ENCODE measurements at regions not wholly inside any gene's neighbourhood (a gene's known extent, or its start where the extent isn't known, plus 50 kb on each side); places are given as distances from the start of the nearest gene placed in this dataset.

- no peak for DNase-seq
- WGBS, 5 donors: 70 to 86% (median 78%) methylated on average over 1 of the region's 1 CpG
- H3K36me3 ChIP-seq: no peaks in the 10 kb centered on the region
- intact Hi-C loops (cut with DNase I; ENCODE audit: low total_unique reads): no loop called here
- H3K27ac ChIP-seq: no peak overlapping the region
- H3K9me3 ChIP-seq: no peaks in the 10 kb centered on the region
- no peaks in the 10 kb centered on the region for H3K27me3 ChIP-seq (replicated peaks in 1 of 7)
- TF ChIP-seq CTCF (IDR thresholded peaks at IDR 0.05 in 8 of 11, conservative IDR thresholded peaks at IDR 0.05 in 3 of 11) (no peak), POLR2A (IDR thresholded peaks at IDR 0.05) (no peak), POLR2AphosphoS5 (IDR thresholded peaks at IDR 0.05) (no peak)
- H3K4me1 ChIP-seq: no peaks in the 10 kb centered on the region
- no peak overlapping the region for H3K4me3 ChIP-seq
These were observed 96.3 kb downstream of the LSM5 start for GRCh38 chr7:32393861-32394260.

- TF ChIP-seq POLR2AphosphoS5 (IDR thresholded peaks at IDR 0.05): no peak
- no peak for TF ChIP-seq POLR2A (IDR thresholded peaks at IDR 0.05)
- no peak for TF ChIP-seq CTCF (IDR thresholded peaks at IDR 0.05 in 8 of 11, conservative IDR thresholded peaks at IDR 0.05 in 3 of 11)
- Histone ChIP-seq H3K36me3 (no peaks in the 10 kb centered on the region), H3K27ac (no peak overlapping the region), H3K4me3 (no peak overlapping the region), H3K27me3 (replicated peaks in 1 of 7) (peaks cover 0 to 6% (median 0%) of the 10 kb centered on the region in 7 donors), H3K9me3 (no peaks in the 10 kb centered on the region), H3K4me1 (no peaks in the 10 kb centered on the region)
- no peak for DNase-seq
- WGBS, 5 donors: 26 to 40% (median 28%) methylated on average over 2 of the region's 2 CpGs
- intact Hi-C loops (cut with DNase I; ENCODE audit: low total_unique reads): no loop called here
These were observed 100.0 kb downstream of the LSM5 start for GRCh38 chr7:32390210-32390609.

- peaks cover 0 to 35% (median 0%) of the 10 kb centered on the region in 7 donors for H3K27me3 ChIP-seq (replicated peaks in 1 of 7)
- no peaks in the 10 kb centered on the region for H3K9me3 ChIP-seq
- no peaks in the 10 kb centered on the region for H3K4me1 ChIP-seq
- H3K36me3 ChIP-seq: no peaks in the 10 kb centered on the region
- no peak overlapping the region for H3K27ac ChIP-seq
- 78 to 90% (median 83%) methylated on average over 2 of the region's 2 CpGs for WGBS, 5 donors
- intact Hi-C loops (cut with DNase I; ENCODE audit: low total_unique reads): no loop called here
- no peak for DNase-seq
- TF ChIP-seq CTCF (IDR thresholded peaks at IDR 0.05 in 8 of 11, conservative IDR thresholded peaks at IDR 0.05 in 3 of 11): no peak
- TF ChIP-seq POLR2AphosphoS5 (IDR thresholded peaks at IDR 0.05): no peak
- TF ChIP-seq POLR2A (IDR thresholded peaks at IDR 0.05): no peak
- no peak overlapping the region for H3K4me3 ChIP-seq
These were observed 104.7 kb downstream of the LSM5 start for GRCh38 chr7:32385316-32385956.

- DNase-seq: no peak
- TF ChIP-seq POLR2A (IDR thresholded peaks at IDR 0.05) (no peak), POLR2AphosphoS5 (IDR thresholded peaks at IDR 0.05) (no peak), CTCF (IDR thresholded peaks at IDR 0.05 in 8 of 11, conservative IDR thresholded peaks at IDR 0.05 in 3 of 11) (no peak)
- Histone ChIP-seq H3K4me3 (no peak overlapping the region), H3K9me3 (no peaks in the 10 kb centered on the region), H3K4me1 (no peaks in the 10 kb centered on the region), H3K36me3 (no peaks in the 10 kb centered on the region), H3K27me3 (replicated peaks in 1 of 7) (peaks cover 0 to 35% (median 0%) of the 10 kb centered on the region in 7 donors), H3K27ac (no peak overlapping the region)
- WGBS, 5 donors: 62 to 82% (median 66%) methylated on average over 3 to 4 of the region's 4 CpGs
- intact Hi-C loops (cut with DNase I; ENCODE audit: low total_unique reads): no loop called here
These were observed 109.1 kb downstream of the LSM5 start for GRCh38 chr7:32381024-32381601.

Measured in spleen (tissue), 11 donors.